PC-9 (cell line): ENCODE measurements at regions not wholly inside any gene's neighbourhood (a gene's known extent, or its start where the extent isn't known, plus 50 kb on each side); places are given as distances from the start of the nearest gene placed in this dataset.

ENCODE experiments used
- CTCF ChIP-seq: fragments of 200-600 bp; sonication (generic); conservative IDR thresholded peaks from 2 replicates; pipeline ENCODE4 v1.6.1; 2017; ENCODE audit warnings: mixed run types, antibody characterized with exemption, mild to moderate bottlenecking, moderate library complexity
- EZH2 ChIP-seq: fragments of 200-600 bp; sonication (generic); IDR thresholded peaks from 2 replicates; pipeline ENCODE4 v1.8.0; 2017; ENCODE audit warnings: antibody characterized with exemption, low read depth

GRCh38 chr6:170004585-170005210 is 253.3 kb downstream of the ERMARD start:
- TF ChIP-seq CTCF (no peak), EZH2 (no peak)
